Stimulated activated CD4-positive, alpha-beta T cell treated with anti-CD3 and anti-CD28 coated beads, TNF-alpha, amount 100 ng/mL, for 48 hours (primary cell): ENCODE measurements at regions not wholly inside any gene's neighbourhood (a gene's known extent, or its start where the extent isn't known, plus 50 kb on each side); places are given as distances from the start of the nearest gene placed in this dataset.
"Not testable (repeated sequence)": the region's sequence is repeated elsewhere in the genome, so short reads cannot be mapped to it uniquely, and the experiment has no call there.

ENCODE experiments used
- DNase-seq, 3 donors: peaks; one replicate each; pipeline ENCODE4 v3.0.0-alpha.2; 2020; ENCODE audit warnings: low read depth in 3 of 3

- DNase-seq, result no peak
Measured at GRCh38 chr18:14935210-14935609, 187.2 kb downstream of the ANKRD30B start.

DNA sequence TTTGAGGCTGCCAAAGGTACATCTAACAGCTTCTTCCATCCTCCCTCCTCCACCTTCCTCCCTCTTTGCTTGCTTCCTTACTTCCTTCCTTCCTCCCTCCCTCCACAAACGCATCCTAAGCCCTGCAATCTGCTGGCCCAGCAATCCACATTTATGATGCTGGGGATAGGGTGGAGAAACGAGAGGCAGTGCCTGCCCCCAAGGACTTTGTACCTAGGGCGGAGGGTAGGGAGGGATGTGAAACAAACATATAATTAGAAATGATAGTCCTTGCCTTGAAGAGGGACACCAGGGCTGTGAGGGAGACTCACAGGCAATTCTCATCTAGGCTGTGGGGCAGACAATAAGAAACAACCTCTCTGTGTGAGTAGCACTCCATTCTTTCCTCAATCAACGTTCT is 188.3 kb downstream of the ANKRD30B start:
- no peak for DNase-seq

DNA sequence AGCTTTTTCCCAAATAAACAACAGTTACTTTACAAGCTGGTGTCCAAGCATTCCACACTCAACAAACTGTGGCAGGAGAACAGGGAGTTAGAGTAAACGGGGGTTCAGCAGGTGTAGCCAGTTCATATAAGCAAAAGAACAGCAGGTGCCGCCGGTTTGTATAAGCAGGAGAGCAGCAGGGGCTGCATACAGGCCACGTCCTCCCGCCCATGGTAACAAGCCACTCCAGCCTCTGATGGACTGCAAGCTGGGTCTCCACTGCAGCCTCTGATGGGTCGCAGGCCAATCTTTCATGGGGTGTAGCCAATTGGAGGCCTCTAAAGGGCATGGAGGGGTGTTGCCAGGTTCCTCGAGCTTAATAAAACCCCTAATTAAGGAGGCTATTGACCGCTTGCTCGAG is 189.3 kb downstream of the ANKRD30B start:
- DNase-seq, result no peak

DNA sequence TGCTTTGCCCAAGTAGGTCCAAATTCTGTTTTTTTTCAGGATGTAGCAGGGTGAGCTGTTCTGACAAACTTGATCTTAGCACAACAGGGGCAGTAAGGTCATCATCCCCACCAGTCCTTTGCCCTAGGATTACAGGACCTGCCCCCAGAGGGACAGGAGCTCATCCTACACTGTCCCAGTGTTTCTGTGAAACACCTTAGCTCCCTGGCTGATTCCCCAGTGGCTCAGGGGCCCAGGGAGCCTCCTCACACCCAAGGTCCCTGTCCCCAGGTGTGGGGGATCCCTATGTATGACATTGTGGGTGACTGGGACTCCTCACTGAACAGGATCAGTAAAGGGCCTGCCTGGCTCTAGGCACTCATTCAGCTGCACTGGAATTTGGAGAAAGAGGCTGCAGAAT is 191.2 kb downstream of the ANKRD30B start:
- no peak for DNase-seq

- DNase-seq, result not testable (repeated sequence)
Measured at GRCh38 chr18:14940106-14940505, 192.1 kb downstream of the ANKRD30B start.

- DNase-seq, result no peak
Measured at GRCh38 chr18:14940735-14941134, 192.8 kb downstream of the ANKRD30B start.

DNA sequence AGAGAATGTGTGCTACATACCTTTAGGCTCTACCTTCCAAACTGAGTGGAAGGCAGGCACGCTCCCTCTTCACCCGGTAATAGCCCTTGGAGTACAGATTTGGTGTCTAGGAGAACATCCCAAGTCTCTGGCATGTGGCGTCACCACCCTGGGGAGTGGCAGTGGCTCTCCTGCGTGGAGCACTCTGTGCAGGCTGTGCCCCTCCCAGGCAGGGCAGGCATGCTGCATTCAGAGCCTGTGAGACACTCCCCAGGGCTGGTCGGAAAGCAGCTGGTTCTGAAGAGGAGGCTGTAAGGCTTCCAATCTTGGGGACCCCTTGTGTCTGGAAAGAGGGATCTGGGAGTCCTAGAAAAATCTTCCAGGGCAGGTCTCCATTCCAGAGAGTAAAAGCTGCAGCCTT is 193.3 kb downstream of the ANKRD30B start:
- DNase-seq, result no peak

DNA sequence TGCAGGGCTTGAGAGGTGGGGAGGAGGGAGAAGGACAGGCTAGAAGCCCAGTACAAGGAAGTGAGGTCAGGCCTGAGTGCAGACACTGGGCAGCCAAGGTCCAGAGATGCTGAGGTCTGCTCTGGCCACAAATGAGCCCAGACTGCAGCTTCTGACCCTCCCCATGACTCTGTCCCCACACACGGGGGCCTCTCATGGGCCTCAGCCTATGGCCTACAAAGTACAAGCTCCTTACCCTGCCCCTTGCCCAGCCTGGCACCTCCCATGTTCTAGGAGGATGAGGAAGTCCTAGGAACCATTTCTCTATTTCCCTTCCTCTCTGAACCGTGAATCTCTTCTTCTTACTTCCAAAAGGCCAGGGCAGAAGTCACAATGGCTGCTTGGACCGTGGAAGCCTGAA is 193.8 kb downstream of the ANKRD30B start:
- no peak for DNase-seq

GRCh38 chr18:14942275-14942674 is 194.3 kb downstream of the ANKRD30B start:
- DNase-seq, result no peak

- DNase-seq, result no peak
Measured at GRCh38 chr18:14943486-14943885, 195.5 kb downstream of the ANKRD30B start.

DNA sequence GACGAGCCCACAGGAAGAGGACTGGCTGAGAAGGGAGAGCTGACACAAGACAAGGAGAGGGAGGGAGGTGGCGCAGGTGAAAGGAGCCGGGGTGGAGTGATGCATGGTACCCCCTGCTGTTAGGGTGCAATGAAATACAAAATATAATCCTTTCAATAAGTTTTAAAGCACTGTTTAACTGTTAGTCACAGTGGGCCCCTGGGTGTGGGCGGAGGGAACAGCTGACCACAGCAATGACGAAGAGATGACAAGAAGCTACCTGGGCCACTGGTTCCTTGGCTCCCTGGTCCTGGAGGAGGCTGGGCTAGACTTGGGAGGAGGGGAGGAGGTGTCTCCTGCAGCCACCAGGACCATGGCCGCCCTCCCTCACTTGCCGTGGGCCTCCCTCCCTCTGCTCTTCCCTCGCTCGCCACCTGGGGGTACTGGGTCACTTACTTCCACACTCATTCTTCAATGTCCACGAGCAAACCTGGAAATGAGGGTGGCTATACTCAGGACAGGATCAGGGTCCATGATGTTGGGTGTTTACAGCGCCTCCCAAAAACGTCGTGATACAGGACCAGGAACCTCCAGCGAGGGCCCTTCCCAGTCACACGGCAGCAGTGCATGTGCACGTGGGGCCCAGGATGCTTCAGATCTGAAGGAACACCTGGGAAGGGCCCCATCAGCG is 196.1 kb downstream of the ANKRD30B start:
- no peak for DNase-seq

DNA sequence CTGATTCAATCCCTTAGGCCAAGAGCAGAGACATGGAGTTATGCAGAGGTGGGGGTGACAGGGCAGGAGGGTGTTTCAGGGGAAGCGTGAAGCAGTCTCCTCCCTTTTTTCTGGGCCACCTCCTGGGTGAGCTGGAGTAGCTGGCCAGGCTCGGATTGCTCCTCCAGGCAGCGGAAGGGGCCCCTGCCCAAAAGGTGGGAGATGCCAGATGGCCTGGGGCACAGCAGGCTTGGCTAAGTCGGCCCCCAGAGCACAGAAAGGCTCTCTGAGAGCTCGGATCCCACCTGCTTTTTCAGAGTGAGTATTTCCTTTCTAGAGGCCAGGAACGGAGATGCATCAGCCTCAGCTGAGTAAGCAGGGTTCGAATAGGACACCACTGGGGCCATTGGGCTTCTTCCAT is 196.9 kb downstream of the ANKRD30B start:
- DNase-seq, result no peak

DNA sequence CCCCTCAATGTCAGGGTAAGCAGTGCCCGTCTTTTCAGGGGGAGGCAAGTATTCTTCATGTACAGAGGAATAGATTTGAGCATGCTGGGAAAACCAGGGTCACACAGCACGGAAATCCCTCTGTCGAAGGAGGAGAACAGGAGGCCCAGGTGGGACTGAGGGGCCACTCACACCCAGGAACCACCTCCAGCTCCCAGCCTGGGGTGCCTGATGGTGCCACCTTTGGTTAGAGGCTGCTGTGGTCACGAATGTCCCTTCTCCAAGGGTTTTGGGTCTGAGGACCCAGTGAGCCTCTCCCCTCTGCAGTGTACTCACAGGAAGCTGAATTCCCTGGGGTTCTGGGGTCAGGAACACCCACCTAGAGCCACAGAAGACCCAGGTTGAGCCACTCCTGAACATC is 197.3 kb downstream of the ANKRD30B start:
- no peak for DNase-seq

- no peak for DNase-seq
Measured at GRCh38 chr18:14945984-14946383, 198.0 kb downstream of the ANKRD30B start.

- not testable (repeated sequence) for DNase-seq
Measured at GRCh38 chr18:14946741-14947470, 198.9 kb downstream of the ANKRD30B start.

- DNase-seq, result no peak
Measured at GRCh38 chr18:14947482-14948162, 199.7 kb downstream of the ANKRD30B start.

DNA sequence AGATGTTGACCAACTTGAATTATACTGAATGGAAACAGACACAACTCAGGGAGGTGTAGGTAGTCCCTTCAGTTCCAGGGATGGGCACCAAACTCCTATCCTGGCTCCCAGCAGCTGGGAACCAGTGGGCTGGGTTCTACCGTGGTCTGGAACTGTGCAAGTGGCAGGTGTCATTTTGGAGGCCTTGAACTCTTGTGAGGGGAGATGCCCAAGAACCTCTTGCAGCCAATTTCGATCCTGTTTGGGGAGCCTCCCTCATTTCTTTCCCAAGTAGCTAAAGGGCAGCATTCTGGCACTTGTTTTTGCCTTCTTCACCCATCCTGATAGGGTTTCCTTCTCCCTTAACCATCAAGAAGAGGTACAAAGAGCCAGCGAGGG is 200.2 kb downstream of the ANKRD30B start:
- DNase-seq, result no peak

DNA sequence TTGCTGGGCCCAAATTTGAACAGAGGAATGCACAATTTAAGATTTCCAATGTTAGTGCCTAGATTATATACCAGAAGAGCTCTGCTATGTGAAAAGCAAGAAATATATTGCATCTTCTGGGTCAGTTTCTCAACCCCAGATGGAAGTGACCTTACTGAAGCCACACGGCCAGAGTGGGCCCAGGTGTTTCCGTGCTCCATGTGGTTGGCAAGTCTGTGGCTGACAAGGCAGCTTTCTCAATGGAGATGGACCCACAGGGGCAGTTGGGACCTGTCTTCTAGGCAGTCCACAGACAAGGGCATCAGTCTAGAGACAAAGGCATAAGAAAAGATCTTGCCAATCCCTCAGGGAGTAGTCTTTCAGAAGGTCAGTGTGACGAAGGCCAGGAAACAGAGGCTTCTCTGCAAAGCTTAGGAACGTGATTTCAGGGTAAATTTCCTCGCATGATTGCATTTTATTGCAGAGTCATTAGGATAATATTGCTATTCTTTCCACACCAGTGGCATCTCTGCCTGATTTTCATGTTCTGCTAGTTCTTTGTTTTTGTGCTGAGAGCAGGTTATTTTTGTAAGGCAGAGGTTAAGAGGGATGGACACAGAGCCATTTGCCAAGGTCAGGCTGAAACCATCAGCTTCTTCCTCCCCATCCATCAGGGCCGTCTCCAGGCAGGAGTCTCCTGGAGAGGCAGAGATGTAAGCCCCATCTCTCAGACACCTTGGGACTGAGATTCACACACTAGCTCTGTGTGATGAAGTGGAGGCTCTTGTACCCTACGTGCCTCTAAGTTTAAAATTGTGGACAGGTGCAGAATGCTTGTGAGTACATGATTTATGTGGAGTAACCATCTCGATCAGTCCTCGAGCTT is 202.1 kb downstream of the ANKRD30B start:
- DNase-seq, result no peak

GRCh38 chr18:14952444-14953077 is 204.6 kb downstream of the ANKRD30B start:
- DNase-seq, result not testable (repeated sequence)

DNA sequence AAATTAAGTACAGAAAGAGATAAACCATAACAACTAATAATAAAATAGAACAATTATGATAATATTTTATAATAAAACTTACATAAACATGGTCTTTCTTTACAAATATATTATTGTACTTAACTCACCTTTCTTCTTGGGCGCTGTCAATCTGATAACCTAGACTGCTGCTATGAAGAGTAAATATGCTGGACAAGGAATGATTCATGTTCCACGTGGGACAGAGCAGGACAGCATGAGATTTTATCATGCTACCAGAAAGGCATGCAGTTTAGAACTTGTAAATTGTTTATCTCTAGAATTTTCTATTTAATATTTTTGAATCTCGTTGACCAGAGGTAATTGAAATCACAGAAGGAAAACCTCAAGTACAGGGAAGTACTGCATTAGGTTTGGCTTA is 210.7 kb downstream of the ANKRD30B start:
- no peak for DNase-seq

DNA sequence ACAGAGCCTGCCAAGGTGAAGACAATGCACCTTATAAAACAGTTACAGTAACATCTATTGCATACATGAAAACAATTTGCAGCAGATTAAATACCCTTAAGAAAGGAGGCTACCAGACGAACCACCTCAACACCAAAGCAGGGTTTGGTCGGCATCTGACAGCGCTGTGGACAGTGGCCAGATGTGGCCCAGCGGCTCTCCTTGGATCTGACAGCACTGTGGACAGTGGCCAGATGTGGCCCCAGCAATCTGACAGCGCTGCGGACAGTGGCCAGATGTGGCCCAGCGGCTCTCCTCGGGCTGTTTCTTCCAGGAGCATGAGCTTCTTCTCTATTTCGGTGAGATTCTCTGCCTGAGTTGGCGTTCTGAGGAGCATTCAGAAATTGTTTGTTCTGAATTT is 211.6 kb downstream of the ANKRD30B start:
- no peak for DNase-seq

GRCh38 chr18:14961991-14962390 is 214.0 kb downstream of the ANKRD30B start:
- no peak for DNase-seq
